ENCODE measurements at regions not wholly inside any gene's neighbourhood (a gene's known extent, or its start where the extent isn't known, plus 50 kb on each side); places are given as distances from the start of the nearest gene placed in this dataset.
A peak's percentile ranks its signal among the peaks of the same experiment; 100 is the strongest.
"Not testable (repeated sequence)": the region's sequence is repeated elsewhere in the genome, so short reads cannot be mapped to it uniquely, and the experiment has no call there.

DNA sequence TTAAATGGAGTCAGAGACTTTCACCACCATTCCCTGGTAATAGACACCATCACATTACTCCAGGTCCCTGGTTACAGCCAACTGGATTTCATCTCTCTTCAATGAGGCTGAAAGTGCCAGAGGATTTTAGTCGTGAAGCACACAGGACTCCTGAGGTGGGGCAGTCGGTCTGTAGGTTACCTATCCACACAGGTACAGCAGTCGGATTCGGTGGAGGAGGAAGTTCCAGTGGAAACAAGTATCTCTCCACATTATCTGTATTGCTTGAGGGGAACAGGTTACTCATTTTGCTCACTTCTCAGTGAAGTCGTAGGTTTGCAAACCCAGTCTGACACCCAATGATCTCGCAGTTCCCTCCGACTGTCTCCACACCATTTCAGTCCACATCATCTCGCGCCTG, 82.3 kb upstream of the TMEM45B start:
- DNase-seq: no peak

DNA sequence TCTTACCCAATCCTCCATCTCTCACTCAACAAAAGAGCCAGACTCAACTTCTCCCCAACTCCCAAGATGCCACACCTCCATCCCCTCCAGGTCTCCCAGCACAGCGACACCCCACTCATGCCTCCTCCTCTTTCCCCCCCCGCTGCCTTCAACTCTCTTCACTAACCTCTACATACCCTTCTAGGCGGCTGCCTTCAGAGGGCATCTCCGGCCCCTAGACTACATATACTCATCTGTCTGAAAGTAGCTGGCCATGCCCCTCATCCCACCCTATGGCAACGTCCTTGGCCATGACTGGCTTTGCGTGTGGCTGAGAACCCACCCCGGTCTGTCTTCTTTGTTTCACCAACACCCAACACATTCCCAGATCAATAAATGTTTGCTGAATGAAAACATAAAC, 81.7 kb upstream of the TMEM45B start:
- no peak for DNase-seq

DNA sequence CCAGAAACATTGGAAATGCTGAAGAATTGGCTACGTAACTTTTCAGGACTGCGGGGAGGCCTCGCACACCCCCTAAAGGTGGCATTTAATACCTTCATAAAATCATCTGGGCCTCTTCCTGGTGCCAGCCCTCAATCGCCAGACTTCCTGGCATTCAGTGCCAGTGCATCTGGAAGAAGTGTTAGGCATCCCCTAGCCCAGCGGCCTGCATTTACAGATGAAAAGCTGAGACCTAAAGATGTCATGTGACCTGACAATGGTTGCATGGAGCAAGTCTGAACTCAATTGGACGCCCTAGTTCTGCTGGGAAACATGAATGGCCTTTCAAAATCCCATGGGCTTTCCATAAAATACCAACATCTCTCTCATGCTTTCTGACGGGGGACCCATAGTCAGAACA, 81.0 kb upstream of the TMEM45B start:
- DNase-seq: no peak

DNA sequence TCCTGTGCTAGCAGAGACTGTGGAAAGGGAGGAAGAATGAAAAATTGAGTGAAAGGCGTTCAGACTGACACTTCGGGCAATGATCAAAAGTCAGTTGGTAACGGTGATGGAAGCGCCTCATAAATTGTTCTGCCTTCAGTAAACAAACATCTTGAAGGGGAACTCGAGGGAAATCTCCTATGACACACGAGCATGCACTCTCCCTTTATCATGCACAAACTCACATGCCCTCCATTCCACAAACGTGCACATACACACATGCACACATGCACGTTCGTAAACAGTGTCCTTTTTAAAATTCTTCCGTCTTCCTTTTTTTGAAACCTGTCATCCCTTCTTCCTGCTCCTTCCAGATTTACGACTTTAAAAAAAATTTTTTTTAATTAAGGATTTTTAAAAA, 77.8 kb upstream of the TMEM45B start:
- DNase-seq: no peak

DNA sequence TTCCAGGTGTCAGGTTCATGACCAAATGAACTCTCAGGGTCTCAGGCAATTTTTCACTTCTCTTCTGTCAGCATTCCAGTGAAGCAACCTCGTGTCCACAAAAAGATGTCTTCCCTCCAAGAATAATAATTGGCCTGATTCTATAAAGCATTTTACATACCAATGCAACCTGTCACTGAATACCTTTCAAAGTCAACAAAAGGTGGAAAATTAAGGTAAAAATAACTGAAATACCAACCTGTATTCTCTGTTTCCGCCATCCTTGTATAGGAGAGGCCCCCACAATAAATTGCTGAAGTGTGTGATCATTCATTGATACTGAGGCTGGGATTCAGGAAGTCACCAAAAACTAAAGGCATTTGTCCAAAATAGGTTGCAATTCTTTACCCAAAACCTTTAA, 77.4 kb upstream of the TMEM45B start:
- DNase-seq: no peak

DNA sequence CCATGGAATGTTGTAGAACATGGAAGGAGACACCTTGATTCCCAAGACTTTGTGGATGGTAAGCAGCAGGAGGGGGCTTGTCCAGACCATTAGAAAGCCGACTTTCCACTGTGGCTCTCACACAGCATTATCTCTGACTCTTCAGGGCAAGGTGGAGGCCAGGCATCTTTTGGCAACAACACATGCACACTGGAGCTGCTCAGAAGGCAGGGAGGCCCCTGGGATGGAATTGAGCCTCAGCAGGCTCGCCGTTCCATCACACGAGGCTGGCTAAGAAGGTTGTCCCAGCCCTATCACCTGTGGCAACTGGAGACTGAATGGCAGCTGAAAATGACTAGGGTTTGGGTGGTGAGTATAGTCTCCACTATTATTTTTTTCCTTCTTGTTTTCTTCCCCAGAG, 76.3 kb upstream of the TMEM45B start:
- no peak for DNase-seq

DNA sequence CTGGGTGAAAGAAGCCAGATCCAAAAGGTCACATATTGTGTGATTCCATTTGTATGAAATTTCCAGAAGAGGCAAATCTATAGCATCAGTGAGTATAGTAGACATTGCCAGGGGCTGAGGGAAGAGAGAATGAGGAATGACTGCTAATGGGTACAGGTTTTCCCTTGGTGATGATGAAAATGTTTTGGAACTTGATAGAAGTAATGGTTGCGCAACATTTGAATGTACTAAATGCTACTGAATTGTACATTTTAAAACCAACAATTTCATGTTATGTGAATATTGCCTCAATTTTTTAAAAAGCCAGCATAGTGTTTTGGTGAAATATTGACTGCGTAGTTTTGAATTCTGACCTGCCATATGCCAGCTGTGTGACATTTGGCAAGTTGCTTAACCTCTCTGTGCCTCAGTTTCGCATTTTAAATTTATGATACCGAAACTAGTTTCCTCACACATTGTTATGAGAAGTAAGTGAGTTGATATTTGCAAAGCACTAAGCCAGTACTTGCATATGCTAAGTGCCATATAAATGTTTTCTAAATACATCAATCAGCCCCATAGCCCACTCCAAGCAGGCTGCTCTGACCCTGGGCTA, 75.4 kb upstream of the TMEM45B start:
- DNase-seq: no peak

DNA sequence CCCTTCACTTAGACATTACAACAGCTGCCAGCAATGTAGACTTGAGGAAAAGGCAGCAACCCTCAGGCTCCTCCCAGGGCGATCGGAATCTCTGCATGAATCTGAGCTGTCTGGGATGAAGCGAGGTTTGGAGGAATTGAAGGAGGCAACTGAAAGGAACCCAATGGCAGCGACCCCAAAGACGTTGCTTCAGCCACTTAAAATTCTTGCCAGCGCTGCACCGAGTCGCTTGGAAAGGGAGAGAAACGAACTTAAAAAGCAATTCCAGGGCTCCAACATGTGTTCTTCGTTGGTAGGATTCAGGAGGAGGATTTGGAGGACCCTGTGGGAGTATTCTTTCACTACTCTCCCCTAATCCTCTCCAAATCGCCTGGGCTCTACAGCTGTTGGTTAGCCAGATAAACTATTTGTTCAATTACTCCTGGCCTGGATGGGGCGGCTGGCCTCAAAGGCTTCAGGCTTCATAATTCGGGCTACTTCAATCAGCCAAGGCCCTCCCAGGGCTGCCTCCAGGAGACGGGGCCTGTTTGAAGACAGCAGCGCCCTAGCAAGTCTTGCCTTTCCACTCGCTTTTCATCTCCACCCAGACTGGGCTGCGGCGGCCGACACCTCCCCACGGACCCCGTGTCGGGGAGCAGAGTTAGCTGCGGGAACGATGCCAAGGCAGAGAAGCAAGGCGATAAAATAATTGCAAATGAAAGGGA, 72.4 kb upstream of the TMEM45B start:
- DNase-seq: no peak

DNA sequence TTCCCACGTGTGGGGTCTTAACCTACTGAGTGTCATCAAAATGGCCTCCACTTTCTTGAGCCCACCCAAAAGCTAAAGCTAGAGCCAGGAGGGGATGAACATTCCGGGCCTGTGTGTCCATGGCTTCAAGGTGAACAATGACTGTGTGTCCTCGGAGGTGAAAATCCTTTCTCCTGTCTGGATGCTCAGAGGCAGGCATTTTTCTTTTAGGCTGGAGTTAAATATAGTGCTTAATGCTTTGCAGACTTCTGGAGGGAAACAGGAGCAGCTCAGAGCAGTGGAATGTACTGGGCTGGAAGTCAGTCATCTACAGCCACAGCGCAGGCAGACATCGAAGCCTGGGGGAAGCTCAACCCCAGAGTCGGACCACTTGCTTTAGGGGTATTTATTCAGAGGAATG, 68.6 kb upstream of the TMEM45B start:
- DNase-seq: no peak

DNA sequence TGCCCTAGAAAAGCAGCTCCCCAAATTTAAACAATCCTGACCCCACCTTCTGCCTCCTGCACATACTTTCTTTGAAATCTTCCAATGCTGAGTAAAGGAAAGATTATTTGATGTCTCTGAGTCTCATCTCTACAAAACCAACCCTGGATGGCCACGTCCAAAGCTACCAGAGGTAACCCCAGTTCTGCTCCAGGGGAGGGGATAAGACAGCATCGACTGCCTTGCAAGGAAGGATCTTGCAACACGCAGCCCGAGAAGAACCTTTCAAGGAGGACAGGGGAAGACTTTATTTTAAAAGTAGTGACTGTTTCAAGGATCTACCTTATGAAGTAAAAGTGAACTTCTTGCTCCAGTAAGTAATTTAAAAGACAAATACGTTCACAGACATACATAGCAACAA, 66.5 kb upstream of the TMEM45B start:
- no peak for DNase-seq

DNA sequence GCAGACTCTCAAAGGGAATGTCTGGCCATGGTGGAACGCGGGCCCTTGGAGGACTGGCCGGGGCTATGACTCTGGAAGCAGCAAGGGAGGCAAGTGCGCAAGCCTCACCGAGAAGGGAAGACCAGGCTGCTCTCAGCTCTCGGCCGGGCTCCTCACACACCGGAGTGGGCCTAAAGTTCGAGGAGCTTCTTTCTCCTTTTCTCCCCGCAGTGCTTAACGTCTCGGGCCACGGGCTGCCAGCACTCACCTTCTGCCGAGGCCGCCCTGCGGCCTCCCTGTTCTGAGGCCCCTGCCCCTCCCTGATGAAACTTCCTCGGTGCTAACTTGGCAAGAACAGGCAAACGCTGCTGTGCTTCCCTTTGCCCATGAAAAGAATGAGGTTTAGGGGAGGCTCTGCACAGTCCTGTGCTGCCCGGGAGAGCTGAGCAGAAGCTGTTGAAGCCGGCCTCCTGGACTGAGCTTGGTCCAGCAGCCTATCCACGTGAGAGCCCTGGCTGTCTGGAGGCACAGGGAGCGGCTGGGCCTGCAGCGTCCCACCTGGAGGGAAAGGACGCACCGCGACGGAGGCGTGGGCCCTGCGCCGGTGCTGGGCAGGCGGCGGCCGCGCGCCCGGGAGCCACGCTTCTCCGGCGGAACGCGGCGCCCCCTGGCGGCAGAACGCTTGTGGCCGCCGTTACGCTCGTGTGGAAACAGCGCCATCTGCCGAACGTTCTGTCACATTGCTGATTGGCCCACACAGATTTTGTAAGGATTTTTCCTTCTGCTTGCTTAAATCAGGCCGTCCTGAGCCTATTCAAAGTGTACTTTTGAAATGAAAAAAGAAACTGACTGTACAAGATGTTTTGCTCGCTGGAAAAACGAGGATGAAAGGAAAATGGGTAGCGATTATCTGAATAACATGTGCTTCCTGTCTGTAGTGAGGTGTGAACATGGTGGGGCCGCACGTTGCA, 65.0 kb upstream of the TMEM45B start:
- DNase-seq: peak; percentile 1

DNA sequence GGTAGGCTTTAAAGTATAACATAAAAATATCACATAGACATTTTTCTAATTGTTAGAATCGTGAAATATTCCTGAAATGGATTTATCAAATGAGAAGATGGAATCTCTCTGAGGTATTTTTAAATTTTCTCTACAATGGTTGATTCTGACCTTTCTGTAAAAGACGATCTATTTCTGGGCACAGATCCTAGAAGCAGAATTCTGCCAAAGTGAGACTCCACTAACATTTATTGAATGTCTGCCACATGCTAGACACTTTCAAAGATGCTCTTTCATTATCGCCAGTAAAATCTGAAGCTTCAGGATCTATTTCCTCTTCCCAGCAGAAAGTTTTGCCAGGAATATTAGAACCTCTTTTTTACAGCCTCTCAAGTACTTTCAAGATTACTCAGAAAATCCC, 64.1 kb upstream of the TMEM45B start:
- DNase-seq: no peak

DNA sequence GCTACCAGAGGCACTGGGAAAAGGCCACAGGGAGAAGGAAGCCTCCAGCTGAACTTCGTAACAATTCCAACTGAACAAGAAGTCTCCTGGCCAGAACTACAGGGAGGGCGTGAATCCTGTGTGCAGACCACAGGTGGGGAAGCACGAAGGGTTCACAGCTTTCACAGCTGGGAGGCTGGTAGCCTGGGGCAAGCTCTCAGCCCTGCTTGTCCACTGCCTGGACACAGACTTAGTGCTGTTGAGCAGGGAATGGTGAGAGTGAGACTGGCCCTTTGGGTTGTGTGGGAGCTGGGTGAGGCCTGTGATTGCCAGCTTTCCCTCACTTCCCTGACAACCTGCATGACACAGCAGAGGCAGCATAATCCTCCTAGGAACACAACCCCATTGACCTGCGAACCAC, 52.1 kb upstream of the TMEM45B start:
- DNase-seq: not testable (repeated sequence)

DNA sequence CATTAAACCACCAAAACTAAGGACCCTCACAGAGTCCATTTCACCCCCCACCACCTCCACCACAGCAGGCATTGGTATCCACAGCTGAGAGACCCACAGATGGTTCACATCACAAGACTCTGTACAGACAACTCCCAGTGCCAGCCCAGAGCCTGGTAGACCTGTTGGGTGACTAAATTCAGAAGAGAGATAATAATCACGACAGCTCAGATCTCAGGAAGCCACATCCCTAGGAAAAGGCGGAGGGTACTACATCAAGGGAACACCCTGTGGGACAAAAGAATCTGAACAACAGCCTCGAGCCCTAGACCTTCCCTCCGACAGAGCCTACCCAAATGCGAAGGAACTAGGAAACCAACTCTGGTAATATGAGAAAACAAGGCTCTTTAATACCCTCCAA, 51.4 kb upstream of the TMEM45B start:
- DNase-seq: not testable (repeated sequence)
